ENCODE measurements at regions not wholly inside any gene's neighbourhood (a gene's known extent, or its start where the extent isn't known, plus 50 kb on each side); places are given as distances from the start of the nearest gene placed in this dataset.

GRCh38 chr9:119905724-119906123 lies 536.5 kb upstream of the BRINP1 start:
- DNase-seq (ENCODE audit: extremely low read depth, low read depth): no peak
- TF ChIP-seq CTCF (IDR thresholded peaks at IDR 0.05; ENCODE audit: low read depth, low read length): no peak

- TF ChIP-seq CTCF (IDR thresholded peaks at IDR 0.05; ENCODE audit: low read depth, low read length): no peak
- DNase-seq (ENCODE audit: extremely low read depth, low read depth): no peak
These were observed 534.6 kb upstream of the BRINP1 start for GRCh38 chr9:119903851-119904250.

- no peak for TF ChIP-seq CTCF (IDR thresholded peaks at IDR 0.05; ENCODE audit: low read depth, low read length)
- DNase-seq (ENCODE audit: extremely low read depth, low read depth): no peak
These were observed 533.4 kb upstream of the BRINP1 start for GRCh38 chr9:119902611-119903010.

- no peak for DNase-seq (ENCODE audit: extremely low read depth, low read depth)
- TF ChIP-seq CTCF (IDR thresholded peaks at IDR 0.05; ENCODE audit: low read depth, low read length): no peak
These were observed 529.1 kb upstream of the BRINP1 start for GRCh38 chr9:119898316-119898715.

- DNase-seq (ENCODE audit: extremely low read depth, low read depth): no peak
- no peak for TF ChIP-seq CTCF (IDR thresholded peaks at IDR 0.05; ENCODE audit: low read depth, low read length)
These were observed 515.2 kb upstream of the BRINP1 start for GRCh38 chr9:119884438-119884837.

GRCh38 chr9:119881898-119882297 lies 512.7 kb upstream of the BRINP1 start:
- TF ChIP-seq CTCF (IDR thresholded peaks at IDR 0.05; ENCODE audit: low read depth, low read length): no peak
- DNase-seq (ENCODE audit: extremely low read depth, low read depth): no peak

- no peak for TF ChIP-seq CTCF (IDR thresholded peaks at IDR 0.05; ENCODE audit: low read depth, low read length)
- no peak for DNase-seq (ENCODE audit: extremely low read depth, low read depth)
These were observed 511.1 kb upstream of the BRINP1 start for GRCh38 chr9:119880361-119880760.
